GM19395 (cell line): ENCODE measurements at regions not wholly inside any gene's neighbourhood (a gene's known extent, or its start where the extent isn't known, plus 50 kb on each side); places are given as distances from the start of the nearest gene placed in this dataset.

Source experiments
- ATAC-seq: cut with Tn5 transposase; IDR thresholded peaks from one replicate; pipeline ENCODE4 v1.9.1; 2021; ENCODE audit warnings: mild to moderate bottlenecking, moderate library complexity; ENCODE audit not compliant: unreplicated experiment

GRCh38 chr10:130647341-130647740 is 511.1 kb downstream of the GLRX3 start:
- ATAC-seq: no peak

DNA sequence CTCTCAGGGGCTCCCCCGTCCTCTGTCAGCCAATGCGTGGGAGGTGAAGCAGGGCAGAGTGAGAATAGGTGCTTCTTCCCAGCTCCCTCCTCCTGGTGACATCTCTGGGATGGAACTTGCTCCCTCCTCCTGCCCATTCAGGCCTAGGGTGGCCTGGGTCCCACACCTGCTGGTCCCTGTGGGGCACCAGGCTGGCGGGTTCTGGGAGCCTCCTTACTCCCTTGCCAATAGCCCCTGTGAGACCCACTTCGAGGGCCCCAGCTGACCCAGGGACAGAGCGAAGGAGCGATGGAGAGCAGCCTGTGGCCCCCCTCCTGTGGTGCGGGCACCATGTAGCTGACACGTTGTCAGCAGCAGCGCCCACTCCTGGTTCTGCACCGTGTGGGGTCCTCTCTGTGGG is 512.6 kb downstream of the GLRX3 start:
- no peak for ATAC-seq

DNA sequence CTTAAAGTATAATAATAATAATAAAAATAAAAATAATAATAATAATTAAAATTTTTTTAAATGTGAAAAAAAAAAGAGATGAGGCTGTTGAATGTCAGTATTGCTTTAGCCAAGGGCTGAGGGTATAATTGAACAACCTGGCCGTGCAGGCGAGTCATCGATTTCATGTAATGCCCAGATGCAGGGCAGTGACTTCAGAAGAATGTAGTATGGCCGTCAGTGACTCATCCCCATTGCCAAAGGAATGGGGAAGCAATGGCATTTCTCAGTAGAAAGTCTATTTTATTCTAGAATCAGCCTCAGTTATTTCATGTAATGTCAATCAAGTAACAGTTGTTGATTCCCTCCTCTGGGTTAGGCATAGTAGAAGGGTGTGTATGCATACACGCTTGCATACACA is 516.4 kb downstream of the GLRX3 start:
- ATAC-seq: no peak

DNA sequence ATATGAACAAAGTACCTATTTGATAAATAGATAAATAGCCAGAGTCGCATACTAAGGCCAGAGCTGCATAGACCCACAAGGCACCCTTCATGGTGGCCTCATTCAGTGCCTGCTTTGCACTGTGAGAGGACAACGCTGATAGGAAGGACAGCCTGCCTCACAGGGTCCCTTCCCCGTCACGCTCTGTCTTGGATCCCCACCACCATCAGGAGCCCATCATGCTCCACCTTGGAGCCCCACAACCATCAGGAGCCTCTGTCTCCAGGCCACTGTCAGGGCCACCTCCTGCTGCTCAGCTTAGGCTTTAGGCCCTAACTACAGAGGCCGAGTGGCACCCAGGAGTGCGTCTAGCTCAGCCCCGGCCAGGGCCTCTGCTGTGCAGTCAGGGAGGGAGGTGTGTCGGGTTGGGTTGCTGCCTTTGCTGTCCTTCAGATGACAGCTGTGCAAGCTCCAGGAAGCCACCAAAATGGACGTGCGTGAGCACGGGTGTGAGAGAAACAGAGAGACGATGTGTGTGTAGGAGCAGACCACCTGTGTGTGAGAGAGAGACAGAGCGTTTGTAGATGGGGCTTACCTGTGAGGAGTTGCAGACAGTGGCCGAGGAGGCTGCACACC is 516.9 kb downstream of the GLRX3 start:
- no peak for ATAC-seq

- no peak for ATAC-seq
Measured at GRCh38 chr10:130654726-130655125, 518.5 kb downstream of the GLRX3 start.

- ATAC-seq: no peak
Measured at GRCh38 chr10:130655313-130656186, 519.4 kb downstream of the GLRX3 start.

- ATAC-seq: no peak
Measured at GRCh38 chr10:130656187-130656575, 520.0 kb downstream of the GLRX3 start.

- no peak for ATAC-seq
Measured at GRCh38 chr10:130656582-130657133, 520.5 kb downstream of the GLRX3 start.

DNA sequence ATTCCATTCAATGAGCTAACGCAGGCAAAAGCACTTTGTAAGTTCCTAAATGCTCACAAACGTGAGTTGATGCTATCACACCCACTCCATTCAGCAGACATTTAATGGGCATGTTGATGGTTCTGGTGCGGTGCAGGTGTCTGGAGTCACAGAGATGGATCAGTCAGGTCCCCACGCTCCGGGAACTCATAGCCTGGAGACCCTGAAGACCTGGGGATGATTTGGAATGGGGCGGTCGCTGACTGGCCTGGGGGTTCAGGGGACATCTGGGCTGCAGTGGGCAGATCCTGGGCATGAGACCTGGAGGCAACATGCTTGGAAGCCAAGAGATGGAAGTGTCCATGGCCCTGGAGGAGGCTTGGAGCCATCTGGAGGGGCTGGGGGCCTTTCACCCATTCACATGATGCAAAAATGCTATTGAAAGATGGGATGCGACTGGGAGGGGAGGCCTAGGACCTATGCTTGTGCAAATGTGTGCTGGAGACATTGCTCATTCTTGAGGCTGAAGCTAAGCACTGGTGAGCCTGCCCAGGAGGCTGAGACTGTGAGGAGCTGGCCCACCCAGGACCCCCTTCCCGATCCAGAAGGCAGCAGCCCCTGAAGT is 522.6 kb downstream of the GLRX3 start:
- ATAC-seq: no peak

DNA sequence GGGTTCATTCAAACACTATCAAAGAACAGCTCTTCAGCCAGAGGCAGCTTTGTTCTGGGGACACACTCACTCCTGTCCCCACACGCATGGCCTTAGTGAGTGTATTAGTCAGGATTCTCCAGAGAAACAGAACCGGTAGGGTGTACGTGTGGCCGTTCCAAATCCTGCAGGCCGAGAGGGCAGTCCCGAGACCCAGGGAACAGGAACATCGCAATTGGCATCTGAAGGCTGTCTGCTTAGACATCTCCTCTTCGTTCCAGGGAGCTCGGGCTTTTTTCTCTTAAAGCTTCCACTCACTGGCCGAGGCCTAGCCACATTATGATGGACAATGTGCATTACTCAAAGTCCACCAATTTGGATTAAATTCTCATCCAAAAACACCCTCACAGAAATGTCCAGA is 523.3 kb downstream of the GLRX3 start:
- ATAC-seq: no peak

GRCh38 chr10:130660266-130660665 is 524.1 kb downstream of the GLRX3 start:
- ATAC-seq: no peak

DNA sequence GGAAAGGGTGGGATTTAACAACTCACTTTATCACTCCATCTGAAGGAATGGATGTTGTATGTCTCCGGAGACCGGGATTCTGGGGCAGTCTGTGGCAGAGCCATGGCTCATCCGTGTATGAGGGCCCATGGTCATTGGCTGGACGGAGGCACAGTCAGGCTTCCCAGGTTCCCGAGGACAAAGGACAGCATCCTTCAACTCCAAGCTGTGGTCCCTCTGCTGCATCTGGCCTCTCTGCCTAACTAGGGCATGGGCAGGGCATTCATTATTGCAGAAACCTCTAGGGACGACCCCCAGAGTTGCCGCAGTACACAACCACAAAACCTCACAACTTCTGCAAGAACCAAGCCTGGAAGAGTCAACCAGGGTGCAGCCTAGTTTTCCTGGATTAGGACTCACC is 525.2 kb downstream of the GLRX3 start:
- ATAC-seq: no peak

DNA sequence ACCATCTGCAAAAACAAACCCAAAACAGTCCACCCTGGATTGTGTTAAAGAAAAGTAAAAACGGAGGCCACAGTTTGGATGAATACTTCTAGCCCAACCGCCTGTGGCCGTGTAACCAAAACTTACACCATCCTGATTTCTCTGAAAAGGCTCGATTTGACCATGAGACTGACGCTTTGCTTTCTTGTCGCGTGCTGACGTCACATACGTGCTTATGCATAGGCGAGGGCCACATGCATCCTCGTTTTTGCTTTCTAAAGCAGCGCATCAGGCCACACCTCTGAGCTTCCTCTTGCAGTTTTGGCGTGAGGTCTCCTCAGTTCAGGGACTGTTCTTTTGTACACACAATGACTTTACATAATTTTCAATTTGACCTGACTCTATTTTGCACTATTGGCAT is 526.6 kb downstream of the GLRX3 start:
- no peak for ATAC-seq

GRCh38 chr10:130664526-130664925 is 528.3 kb downstream of the GLRX3 start:
- ATAC-seq: no peak

- ATAC-seq: no peak
Measured at GRCh38 chr10:130666215-130666614, 530.0 kb downstream of the GLRX3 start.

- no peak for ATAC-seq
Measured at GRCh38 chr10:130686689-130687300, 550.6 kb downstream of the GLRX3 start.

DNA sequence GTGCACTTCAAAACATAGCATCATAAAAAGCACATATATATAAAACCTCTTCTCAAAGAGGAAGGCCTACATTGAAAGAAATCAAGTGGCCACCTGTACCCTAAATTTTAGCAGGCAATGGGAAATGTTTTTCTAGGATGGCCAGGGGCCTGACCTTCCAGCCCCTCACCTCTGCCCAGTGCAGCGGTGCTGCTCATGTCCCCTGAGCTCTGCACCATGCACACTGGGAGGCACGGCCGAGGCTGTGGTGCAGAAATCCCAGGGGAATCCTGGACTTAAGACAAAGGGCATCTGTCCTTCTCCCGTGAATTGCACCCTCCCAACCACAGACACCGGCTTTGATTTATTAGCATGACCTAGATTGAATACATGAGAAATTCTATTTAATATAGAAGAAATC is 551.4 kb downstream of the GLRX3 start:
- no peak for ATAC-seq

DNA sequence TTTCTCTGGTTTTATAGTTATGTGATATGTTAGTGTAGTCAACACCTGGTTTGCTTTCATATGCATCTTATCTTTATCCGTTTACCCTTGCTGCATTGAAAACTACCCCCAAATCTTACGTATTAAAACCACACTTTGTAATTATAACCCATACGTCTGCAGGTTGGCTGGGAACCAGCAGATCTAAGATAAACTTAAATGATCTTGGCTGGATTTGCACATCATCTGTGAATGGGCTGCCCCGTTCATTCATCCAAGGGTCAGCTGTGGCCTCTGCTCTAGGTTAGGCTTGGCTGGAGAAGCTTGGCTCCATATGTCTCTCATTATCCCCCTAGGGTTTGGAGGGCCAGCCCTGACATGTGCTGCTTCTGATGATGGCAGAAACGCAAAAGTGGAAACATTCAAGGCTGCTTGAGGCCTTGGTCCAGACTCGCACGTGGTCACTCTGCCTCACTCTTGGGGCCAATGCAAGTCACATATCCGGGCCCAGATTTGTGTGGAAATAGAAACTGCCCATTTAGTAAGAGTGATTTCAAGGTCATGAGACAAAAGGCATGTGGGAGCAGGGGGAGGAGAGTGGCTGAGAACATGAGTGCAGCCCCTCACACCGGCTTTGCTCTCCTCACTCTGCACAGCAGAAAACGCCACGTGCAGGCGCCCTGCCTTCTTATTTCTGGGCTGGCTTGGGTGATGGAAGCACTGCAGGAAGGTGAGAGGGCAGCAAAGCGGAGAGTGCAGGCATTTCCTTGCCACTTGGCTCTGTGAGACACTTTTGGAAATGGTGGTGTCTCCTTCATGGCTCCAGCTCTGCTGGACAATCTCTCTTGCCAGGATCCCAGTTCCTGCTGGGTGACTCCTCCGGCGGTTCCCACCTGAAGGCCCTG is 553.8 kb downstream of the GLRX3 start:
- no peak for ATAC-seq

- ATAC-seq: no peak
Measured at GRCh38 chr10:130691776-130692175, 555.6 kb downstream of the GLRX3 start.

- no peak for ATAC-seq
Measured at GRCh38 chr10:130696870-130697269, 560.7 kb downstream of the GLRX3 start.
